GM18502 (cell line): ENCODE measurements at regions not wholly inside any gene's neighbourhood (a gene's known extent, or its start where the extent isn't known, plus 50 kb on each side); places are given as distances from the start of the nearest gene placed in this dataset.
"Not testable (repeated sequence)": the region's sequence is repeated elsewhere in the genome, so short reads cannot be mapped to it uniquely, and the experiment has no call there.

Experiments
- ATAC-seq: cut with Tn5 transposase; IDR thresholded peaks from one replicate; pipeline ENCODE4 v1.9.1; 2021; ENCODE audit warnings: mild to moderate bottlenecking; ENCODE audit not compliant: unreplicated experiment, poor library complexity

- no peak for ATAC-seq
These were observed 481.9 kb downstream of the TBC1D32 start for GRCh38 chr6:120852293-120852849.

- ATAC-seq = peak; percentile 56
These were observed 508.0 kb downstream of the TBC1D32 start for GRCh38 chr6:120826253-120826652.

GRCh38 chr6:120816794-120817193 is 517.5 kb downstream of the TBC1D32 start:
- no peak for ATAC-seq

GRCh38 chr6:120805276-120805675 is 529.0 kb downstream of the TBC1D32 start:
- ATAC-seq = no peak

GRCh38 chr6:120804612-120805011 is 529.7 kb downstream of the TBC1D32 start:
- ATAC-seq = no peak

- no peak for ATAC-seq
These were observed 547.6 kb downstream of the TBC1D32 start for GRCh38 chr6:120786682-120787081.

- ATAC-seq = no peak
These were observed 548.0 kb downstream of the TBC1D32 start for GRCh38 chr6:120786256-120786655.

GRCh38 chr6:120785459-120786086 is 548.7 kb downstream of the TBC1D32 start:
- no peak for ATAC-seq

GRCh38 chr6:120779441-120779840 is 554.8 kb downstream of the TBC1D32 start:
- no peak for ATAC-seq

GRCh38 chr6:120775698-120776097 is 558.6 kb downstream of the TBC1D32 start:
- ATAC-seq = no peak

GRCh38 chr6:120774275-120774674 is 560.0 kb downstream of the TBC1D32 start:
- ATAC-seq = peak; percentile 13

GRCh38 chr6:120771019-120771418 is 563.3 kb downstream of the TBC1D32 start:
- ATAC-seq = no peak

GRCh38 chr6:120764312-120764711 is 570.0 kb downstream of the TBC1D32 start:
- ATAC-seq = no peak

- ATAC-seq = no peak
These were observed 574.7 kb downstream of the TBC1D32 start for GRCh38 chr6:120759570-120759969.

- not testable (repeated sequence) for ATAC-seq
These were observed 585.7 kb downstream of the TBC1D32 start for GRCh38 chr6:120748574-120748973.

- no peak for ATAC-seq
These were observed 597.5 kb downstream of the TBC1D32 start for GRCh38 chr6:120736740-120737139.

- ATAC-seq = no peak
These were observed 598.6 kb downstream of the TBC1D32 start for GRCh38 chr6:120735641-120736040.

- no peak for ATAC-seq
These were observed 623.0 kb downstream of the TBC1D32 start for GRCh38 chr6:120711255-120711654.

- ATAC-seq = no peak
These were observed 634.3 kb downstream of the TBC1D32 start for GRCh38 chr6:120700001-120700400.

GRCh38 chr6:120686492-120686891 is 647.8 kb downstream of the TBC1D32 start:
- ATAC-seq = no peak

GRCh38 chr6:120682145-120682544 is 652.1 kb downstream of the TBC1D32 start:
- ATAC-seq = no peak

- ATAC-seq = no peak
These were observed 653.1 kb downstream of the TBC1D32 start for GRCh38 chr6:120681204-120681603.
